ENCODE measurements at regions not wholly inside any gene's neighbourhood (a gene's known extent, or its start where the extent isn't known, plus 50 kb on each side); places are given as distances from the start of the nearest gene placed in this dataset.

DNA sequence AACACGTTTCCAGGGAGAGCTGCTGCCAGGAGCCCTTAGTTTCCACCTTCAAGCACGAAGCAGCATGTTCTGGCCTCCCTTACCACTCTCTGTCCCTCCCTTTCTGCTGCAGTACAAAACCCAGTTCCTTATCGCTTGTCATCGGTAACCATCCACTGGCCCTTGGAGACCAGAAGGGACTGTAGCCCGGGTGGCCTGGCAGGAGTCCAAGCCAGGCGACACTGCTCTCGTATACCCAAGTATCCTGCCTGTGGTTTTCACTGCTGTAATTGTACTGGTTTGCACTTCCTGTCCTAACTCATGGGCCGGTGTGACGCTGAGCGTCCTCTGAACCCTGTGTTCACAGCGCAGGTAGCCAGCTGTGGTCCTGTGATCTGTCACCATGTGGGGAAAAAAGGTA is 81.1 kb downstream of the MAF start:
- no peak for DNase-seq (ENCODE audit: low read depth)
- no peak for TF ChIP-seq CTCF (IDR thresholded peaks at IDR 0.05; ENCODE audit: insufficient read depth, low read length, poor library complexity, severe bottlenecking)
- H3K27me3 ChIP-seq (ENCODE audit: control insufficient read depth, insufficient read depth, low read length), result no peaks in the 10 kb centered on the region
- H3K4me3 ChIP-seq (ENCODE audit: low read depth, low read length), result no peak overlapping the region
- no peaks in the 10 kb centered on the region for H3K36me3 ChIP-seq (ENCODE audit: control insufficient read depth, insufficient read depth, low read length)

DNA sequence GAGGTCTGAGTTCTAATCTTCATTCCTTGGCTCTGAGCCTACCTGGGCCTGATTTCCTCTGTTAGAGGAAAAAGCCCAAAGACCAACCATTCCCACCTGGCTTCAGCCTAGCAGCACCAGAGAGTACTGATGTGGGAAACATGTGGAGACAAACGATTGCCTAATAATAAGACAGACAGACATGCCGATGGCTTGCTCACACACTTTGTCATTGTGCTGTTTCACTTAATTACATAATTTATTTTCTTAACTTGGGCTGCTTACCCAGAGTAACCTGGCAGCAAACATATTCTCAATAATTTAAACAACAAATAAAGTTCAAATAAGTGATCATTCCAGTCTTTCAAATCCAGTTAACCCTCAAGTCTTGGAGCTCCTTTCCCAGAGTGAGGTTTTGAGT is 83.4 kb downstream of the MAF start:
- Histone ChIP-seq H3K36me3 (ENCODE audit: control insufficient read depth, insufficient read depth, low read length) (no peaks in the 10 kb centered on the region), H3K4me3 (ENCODE audit: low read depth, low read length) (no peak overlapping the region), H3K27me3 (ENCODE audit: control insufficient read depth, insufficient read depth, low read length) (no peaks in the 10 kb centered on the region)
- no peak for TF ChIP-seq CTCF (IDR thresholded peaks at IDR 0.05; ENCODE audit: insufficient read depth, low read length, poor library complexity, severe bottlenecking)
- DNase-seq (ENCODE audit: low read depth), result no peak

DNA sequence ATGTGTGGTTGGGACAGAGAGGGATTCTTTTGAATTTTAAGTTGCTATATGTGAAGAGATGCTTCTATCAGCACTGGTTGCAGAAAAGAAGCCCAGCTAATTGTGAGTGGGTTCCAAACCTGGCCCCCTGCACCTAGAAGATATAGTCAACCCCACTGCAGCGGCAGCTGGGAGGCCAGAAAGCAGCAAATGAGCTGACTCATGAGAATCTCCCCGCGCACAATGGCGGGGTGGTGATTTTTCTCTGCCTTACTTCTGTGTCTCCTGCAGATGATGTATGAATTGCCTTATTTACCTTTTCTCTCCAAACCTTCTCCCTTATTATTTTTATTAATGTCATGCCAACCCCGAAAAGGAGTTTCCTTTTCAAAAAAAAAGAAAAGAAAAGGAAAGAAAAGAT is 89.7 kb downstream of the MAF start:
- TF ChIP-seq CTCF (IDR thresholded peaks at IDR 0.05; ENCODE audit: insufficient read depth, low read length, poor library complexity, severe bottlenecking), result no peak

DNA sequence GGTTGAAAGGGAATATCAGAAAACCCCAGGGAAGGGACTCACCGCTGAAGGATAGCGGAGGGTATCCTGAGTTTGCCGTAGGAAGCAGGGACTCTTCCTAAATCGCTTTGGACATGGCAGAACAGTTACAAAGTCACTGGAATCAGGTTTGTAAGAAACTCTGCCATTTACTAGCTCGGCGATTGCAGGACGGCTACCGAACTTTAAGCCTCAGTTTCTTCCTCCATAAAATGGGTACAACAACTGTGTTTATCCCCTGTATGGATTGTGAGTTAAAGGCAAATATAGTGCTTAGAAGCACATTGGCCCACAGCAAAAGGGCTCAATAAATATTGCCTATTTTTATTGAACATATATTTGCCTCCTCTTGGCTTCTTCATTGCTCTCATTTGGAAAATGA is 90.6 kb downstream of the MAF start:
- no peak overlapping the region for H3K4me3 ChIP-seq (ENCODE audit: low read depth, low read length)
- TF ChIP-seq CTCF (IDR thresholded peaks at IDR 0.05; ENCODE audit: insufficient read depth, low read length, poor library complexity, severe bottlenecking), result no peak
- H3K27me3 ChIP-seq (ENCODE audit: control insufficient read depth, insufficient read depth, low read length), result no peaks in the 10 kb centered on the region
- no peaks in the 10 kb centered on the region for H3K36me3 ChIP-seq (ENCODE audit: control insufficient read depth, insufficient read depth, low read length)
- DNase-seq (ENCODE audit: low read depth), result no peak

More for the DNA sequence above, 89.7 kb downstream of the MAF start:
- no peaks in the 10 kb centered on the region for H3K36me3 ChIP-seq (ENCODE audit: control insufficient read depth, insufficient read depth, low read length)
- H3K4me3 ChIP-seq (ENCODE audit: low read depth, low read length), result no peak overlapping the region
- H3K27me3 ChIP-seq (ENCODE audit: control insufficient read depth, insufficient read depth, low read length), result no peaks in the 10 kb centered on the region
- DNase-seq (ENCODE audit: low read depth), result no peak

- Histone ChIP-seq H3K4me3 (ENCODE audit: low read depth, low read length) (no peak overlapping the region), H3K27me3 (ENCODE audit: control insufficient read depth, insufficient read depth, low read length) (no peaks in the 10 kb centered on the region), H3K36me3 (ENCODE audit: control insufficient read depth, insufficient read depth, low read length) (no peaks in the 10 kb centered on the region)
- DNase-seq (ENCODE audit: low read depth), result no peak
- TF ChIP-seq CTCF (IDR thresholded peaks at IDR 0.05; ENCODE audit: insufficient read depth, low read length, poor library complexity, severe bottlenecking), result no peak
Measured at GRCh38 chr16:79509211-79509631, 91.3 kb downstream of the MAF start.

DNA sequence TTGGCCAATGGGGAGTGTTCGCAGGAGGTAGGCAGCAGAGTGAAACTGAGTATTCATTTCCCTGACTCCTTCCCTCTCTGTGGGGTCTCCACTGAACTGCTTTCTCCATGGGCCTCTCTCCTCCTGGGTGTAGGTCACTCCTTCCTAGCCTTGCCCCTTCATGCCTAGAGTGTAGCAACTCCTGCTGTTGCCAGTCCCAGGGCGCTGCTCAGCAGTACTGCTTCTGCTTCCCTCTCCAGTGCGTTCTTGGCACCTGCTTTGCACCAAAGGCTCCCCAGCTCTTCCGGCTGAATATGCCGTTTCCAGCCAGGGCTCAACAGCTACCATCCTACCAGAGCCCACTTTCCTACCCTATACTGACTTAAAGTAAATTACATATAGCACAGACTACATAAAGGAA is 92.2 kb downstream of the MAF start:
- TF ChIP-seq CTCF (IDR thresholded peaks at IDR 0.05; ENCODE audit: insufficient read depth, low read length, poor library complexity, severe bottlenecking), result no peak

More for the DNA sequence above, 92.2 kb downstream of the MAF start:
- no peaks in the 10 kb centered on the region for H3K27me3 ChIP-seq (ENCODE audit: control insufficient read depth, insufficient read depth, low read length)
- no peak for DNase-seq (ENCODE audit: low read depth)
- no peaks in the 10 kb centered on the region for H3K36me3 ChIP-seq (ENCODE audit: control insufficient read depth, insufficient read depth, low read length)
- H3K4me3 ChIP-seq (ENCODE audit: low read depth, low read length), result no peak overlapping the region
